ENCODE measurements at regions not wholly inside any gene's neighbourhood (a gene's known extent, or its start where the extent isn't known, plus 50 kb on each side); places are given as distances from the start of the nearest gene placed in this dataset.

- CTCF ChIA-PET: no interaction called here
Observed at GRCh38 chr6:19943042-19943441, 105.9 kb downstream of the ID4 start.

DNA sequence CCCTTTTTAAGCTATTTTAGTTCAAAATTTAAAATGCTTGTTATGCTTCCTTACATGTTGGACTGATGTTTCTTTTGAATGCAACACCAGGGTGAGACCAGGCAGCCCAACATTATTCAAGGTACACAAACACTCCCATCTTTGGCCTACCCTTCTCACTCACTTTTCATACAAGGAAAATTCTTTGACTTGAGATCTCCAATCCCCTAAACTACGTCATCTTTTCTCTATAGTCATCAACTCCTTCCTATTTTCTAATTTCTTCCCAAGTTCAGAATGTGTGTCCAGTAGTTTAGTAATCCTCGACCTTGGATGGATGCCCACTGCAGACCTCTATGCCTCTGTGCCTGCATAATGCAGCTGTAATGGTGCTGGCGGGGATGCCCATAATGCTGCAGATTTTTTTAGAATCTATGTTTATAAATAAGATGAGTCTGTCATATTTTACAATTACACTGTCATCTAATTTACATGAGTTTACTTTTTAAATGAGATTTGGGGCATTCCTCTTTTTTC is 108.7 kb downstream of the ID4 start:
- DNase-seq (ENCODE audit: low read depth, low spot score) (no peak), ATAC-seq (no peak)
- Histone ChIP-seq H3K4me1 (ENCODE audit: control insufficient read depth, insufficient read depth, low read length) (no peaks in the 10 kb centered on the region), H3K9me3 (ENCODE audit: control insufficient read depth, insufficient read depth, low read depth, low read length) (peaks cover 8% of the 10 kb centered on the region; the same call in 1 of the 2 replicates), H3K36me3 (ENCODE audit: control insufficient read depth, insufficient read depth, low read length) (no peaks in the 10 kb centered on the region), H3K27ac (ENCODE audit: low read length) (no peak overlapping the region), H3K4me3 (ENCODE audit: low read depth in 2 of 2, low read length in 2 of 2) (no peak overlapping the region), H3K27me3 (ENCODE audit: control insufficient read depth, insufficient read depth, low read length) (no peaks in the 10 kb centered on the region)
- intact Hi-C loops (cut with micrococcal nuclease; ENCODE audit: unreplicated experiment) (no loop called here), in situ Hi-C loops (cut with HindIII; ENCODE audit: low pct_unique_long_range_greater_than_20kb, low sequenced_read_pairs) (no loop called here)
- ChIA-PET POLR2A (no interaction called here), CTCF (no interaction called here)
- no peak for TF ChIP-seq SIN3A (IDR thresholded peaks at IDR 0.05; ENCODE audit: borderline replicate concordance, insufficient read depth, low read depth, low read length)
- TF ChIP-seq REST (IDR thresholded peaks at IDR 0.05; ENCODE audit: insufficient read depth in 1 of 2, low read depth in 2 of 2, low read length in 1 of 2): no peak
- no peak for TF ChIP-seq POLR2AphosphoS5 (IDR thresholded peaks at IDR 0.05; ENCODE audit: low read depth, low read length)
- TF ChIP-seq, protein P1, sequence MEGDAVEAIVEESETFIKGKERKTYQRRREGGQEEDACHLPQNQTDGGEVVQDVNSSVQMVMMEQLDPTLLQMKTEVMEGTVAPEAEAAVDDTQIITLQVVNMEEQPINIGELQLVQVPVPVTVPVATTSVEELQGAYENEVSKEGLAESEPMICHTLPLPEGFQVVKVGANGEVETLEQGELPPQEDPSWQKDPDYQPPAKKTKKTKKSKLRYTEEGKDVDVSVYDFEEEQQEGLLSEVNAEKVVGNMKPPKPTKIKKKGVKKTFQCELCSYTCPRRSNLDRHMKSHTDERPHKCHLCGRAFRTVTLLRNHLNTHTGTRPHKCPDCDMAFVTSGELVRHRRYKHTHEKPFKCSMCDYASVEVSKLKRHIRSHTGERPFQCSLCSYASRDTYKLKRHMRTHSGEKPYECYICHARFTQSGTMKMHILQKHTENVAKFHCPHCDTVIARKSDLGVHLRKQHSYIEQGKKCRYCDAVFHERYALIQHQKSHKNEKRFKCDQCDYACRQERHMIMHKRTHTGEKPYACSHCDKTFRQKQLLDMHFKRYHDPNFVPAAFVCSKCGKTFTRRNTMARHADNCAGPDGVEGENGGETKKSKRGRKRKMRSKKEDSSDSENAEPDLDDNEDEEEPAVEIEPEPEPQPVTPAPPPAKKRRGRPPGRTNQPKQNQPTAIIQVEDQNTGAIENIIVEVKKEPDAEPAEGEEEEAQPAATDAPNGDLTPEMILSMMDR (IDR thresholded peaks at IDR 0.05): no peak
- no peak for TF ChIP-seq TCF7L2 (IDR thresholded peaks at IDR 0.05; ENCODE audit: low read depth, low read length)
- BruUV-seq (replicated peaks): no TSS peak

More at GRCh38 chr6:19943042-19943441, 105.9 kb downstream of the ID4 start:
- in situ Hi-C loops (cut with HindIII; ENCODE audit: low pct_unique_long_range_greater_than_20kb, low sequenced_read_pairs) (no loop called here), intact Hi-C loops (cut with micrococcal nuclease; ENCODE audit: unreplicated experiment) (no loop called here)
- POLR2A ChIA-PET: no interaction called here
- no peak overlapping the region for H3K4me3 ChIP-seq (ENCODE audit: low read depth in 2 of 2, low read length in 2 of 2)
- no peaks in the 10 kb centered on the region for H3K4me1 ChIP-seq (ENCODE audit: control insufficient read depth, insufficient read depth, low read length)
- DNase-seq (ENCODE audit: low read depth, low spot score) (no peak), ATAC-seq (no peak)
- H3K27me3 ChIP-seq (ENCODE audit: control insufficient read depth, insufficient read depth, low read length): no peaks in the 10 kb centered on the region
- no peak overlapping the region for H3K27ac ChIP-seq (ENCODE audit: low read length)
- TF ChIP-seq, protein P1 (IDR thresholded peaks at IDR 0.05): no peak
- TF ChIP-seq SIN3A (IDR thresholded peaks at IDR 0.05; ENCODE audit: borderline replicate concordance, insufficient read depth, low read depth, low read length) (no peak), REST (IDR thresholded peaks at IDR 0.05; ENCODE audit: insufficient read depth in 1 of 2, low read depth in 2 of 2, low read length in 1 of 2) (no peak), TCF7L2 (IDR thresholded peaks at IDR 0.05; ENCODE audit: low read depth, low read length) (no peak), POLR2AphosphoS5 (IDR thresholded peaks at IDR 0.05; ENCODE audit: low read depth, low read length) (no peak)
- no peaks in the 10 kb centered on the region for H3K36me3 ChIP-seq (ENCODE audit: control insufficient read depth, insufficient read depth, low read length)
- no TSS peak for BruUV-seq (replicated peaks)
- H3K9me3 ChIP-seq (ENCODE audit: control insufficient read depth, insufficient read depth, low read depth, low read length): no peaks in the 10 kb centered on the region; the same call in 1 of the 2 replicates

Measured in Panc1 (cell line).